ENCODE measurements at regions not wholly inside any gene's neighbourhood (a gene's known extent, or its start where the extent isn't known, plus 50 kb on each side); places are given as distances from the start of the nearest gene placed in this dataset.

DNA sequence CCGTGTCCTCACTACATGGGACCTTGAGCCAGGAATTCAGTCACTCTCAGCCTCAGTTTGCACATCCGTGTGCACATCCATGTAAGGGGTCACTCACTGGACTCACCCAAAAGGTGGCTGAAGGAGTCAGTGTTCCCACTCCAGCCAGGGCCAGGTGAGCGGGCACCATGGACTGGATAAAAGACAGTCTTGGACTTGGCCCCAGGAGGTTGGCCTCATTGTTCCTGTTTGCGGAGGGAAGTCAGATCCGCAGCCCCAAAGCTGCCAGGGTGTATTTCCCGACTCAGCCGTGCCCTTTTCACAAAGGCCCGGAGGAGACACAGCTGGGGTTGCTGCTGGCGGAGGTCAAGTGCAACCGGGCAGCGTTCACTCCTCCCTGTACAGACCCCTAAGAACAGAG lies 170.7 kb upstream of the MYL2 start:
- TF ChIP-seq EZH2phosphoT487 (IDR thresholded peaks at IDR 0.05; ENCODE audit: borderline replicate concordance, low read length), result no peak
- TF ChIP-seq CTCF (IDR thresholded peaks at IDR 0.05; ENCODE audit: low read depth, low read length, poor library complexity, severe bottlenecking), result no peak
